Activated T-cell treated with anti-CD3 and anti-CD28 coated beads, Interleukin-2, amount 50 U/mL, for 24 hours (primary cell): ENCODE measurements at regions not wholly inside any gene's neighbourhood (a gene's known extent, or its start where the extent isn't known, plus 50 kb on each side); places are given as distances from the start of the nearest gene placed in this dataset.
"Not testable (repeated sequence)": the region's sequence is repeated elsewhere in the genome, so short reads cannot be mapped to it uniquely, and the experiment has no call there.

Experiments used
- DNase-seq: peaks from one replicate; pipeline ENCODE4 v3.0.0-alpha.2; 2020
- H3K27ac Mint-ChIP-seq: 2 replicates; pipeline ENCODE4 v1.8.0; 2020; ENCODE audit warnings: mild to moderate bottlenecking, mixed read lengths
- H3K27me3 Mint-ChIP-seq: 2 replicates; pipeline ENCODE4 v1.8.0; 2020; ENCODE audit warnings: mixed read lengths
- H3K36me3 Mint-ChIP-seq: 2 replicates; pipeline ENCODE4 v1.8.0; 2020; ENCODE audit warnings: low read depth, mixed read lengths
- H3K4me1 Mint-ChIP-seq: 2 replicates; pipeline ENCODE4 v1.8.0; 2020; ENCODE audit warnings: low read depth, mixed read lengths
- H3K4me3 Mint-ChIP-seq: 2 replicates; pipeline ENCODE4 v1.8.0; 2020; ENCODE audit warnings: mild to moderate bottlenecking, moderate library complexity, mixed read lengths
- H3K9me3 Mint-ChIP-seq: 2 replicates; pipeline ENCODE4 v1.8.0; 2020; ENCODE audit warnings: mixed read lengths

DNA sequence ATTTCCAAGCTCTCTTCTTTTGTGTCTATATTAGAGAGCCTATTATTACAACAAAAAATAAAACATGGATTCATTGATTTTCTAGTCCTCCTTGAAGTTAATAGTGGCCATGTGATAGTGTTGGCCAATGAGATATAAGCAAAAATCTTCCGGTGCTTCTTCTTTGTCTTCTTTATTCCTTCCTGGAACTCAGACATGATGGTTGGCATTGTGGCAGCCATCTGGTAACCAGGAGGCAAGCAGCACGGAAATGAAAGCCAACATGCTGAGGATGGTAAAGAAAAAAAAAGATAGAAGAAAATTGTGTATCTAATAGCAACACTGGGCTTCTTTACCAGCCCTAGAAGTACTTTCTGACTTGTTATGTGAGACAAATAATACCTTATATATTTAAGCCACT lies 50.8 kb upstream of the SEL1L start:
- no peak for DNase-seq
- Mint-ChIP-seq H3K27ac (no peak overlapping the region), H3K4me1 (no peaks in the 10 kb centered on the region), H3K27me3 (peaks cover 13% of the 10 kb centered on the region), H3K36me3 (no peaks in the 10 kb centered on the region), H3K9me3 (peaks cover 6% of the 10 kb centered on the region), H3K4me3 (no peak overlapping the region)

DNA sequence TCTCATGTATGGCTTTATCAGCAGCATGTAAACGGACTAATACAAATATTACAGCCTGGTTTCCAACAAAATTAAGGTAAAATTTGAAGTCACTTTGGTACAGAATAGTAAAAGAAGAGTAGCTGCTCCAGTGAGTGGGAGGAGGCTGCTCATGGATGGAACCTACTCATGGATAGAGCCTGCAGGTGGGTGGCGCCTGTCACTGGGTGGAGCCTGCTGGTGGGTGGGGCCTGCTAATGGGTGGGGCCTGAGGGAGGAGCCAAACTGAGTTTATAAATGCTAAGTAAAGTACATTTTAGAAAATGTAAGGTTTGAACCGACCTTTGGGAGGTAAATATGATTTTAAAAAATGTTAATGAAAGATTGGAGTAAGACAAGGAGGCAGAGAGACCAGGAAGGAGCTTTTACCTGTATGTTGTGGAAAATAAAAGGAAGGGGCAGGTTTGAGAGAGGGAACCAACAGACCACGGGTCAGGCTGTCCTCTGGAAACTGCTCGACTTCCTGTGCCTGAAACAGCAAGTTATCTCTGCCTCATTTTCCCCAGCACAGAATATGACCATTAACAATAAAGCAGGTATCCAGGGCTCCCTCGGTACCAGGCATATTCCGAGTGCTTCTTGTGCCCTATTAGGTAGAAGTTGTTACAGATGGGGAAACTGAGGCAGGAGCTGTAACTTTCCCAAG lies 55.9 kb upstream of the SEL1L start:
- Mint-ChIP-seq H3K27me3 (peaks cover 3% of the 10 kb centered on the region), H3K4me3 (no peak overlapping the region), H3K27ac (no peak overlapping the region), H3K4me1 (no peaks in the 10 kb centered on the region), H3K9me3 (no peaks in the 10 kb centered on the region), H3K36me3 (no peaks in the 10 kb centered on the region)
- DNase-seq: no peak

DNA sequence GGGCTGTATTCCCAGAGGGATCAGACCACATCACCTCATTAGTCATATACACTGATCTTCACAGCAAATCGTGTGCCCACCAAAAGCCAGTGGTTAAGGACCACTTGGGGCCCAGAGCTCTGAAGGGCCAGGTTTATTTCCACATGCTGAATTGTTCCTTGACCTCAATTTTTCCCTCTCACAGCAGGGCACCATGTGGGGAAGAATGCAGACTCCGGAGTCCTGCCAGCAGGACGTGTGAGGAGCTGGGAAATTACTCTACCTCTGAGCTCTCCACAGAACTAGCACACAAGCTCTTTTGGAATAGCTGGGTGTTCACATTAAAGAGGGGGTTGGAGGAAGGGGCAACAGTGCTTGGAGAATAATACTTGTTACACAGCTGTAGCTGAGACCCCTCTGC lies 57.6 kb upstream of the SEL1L start:
- H3K36me3 Mint-ChIP-seq: no peaks in the 10 kb centered on the region
- no peak for DNase-seq
- H3K27ac Mint-ChIP-seq: no peak overlapping the region
- H3K27me3 Mint-ChIP-seq: peaks cover 12% of the 10 kb centered on the region
- H3K4me3 Mint-ChIP-seq: no peak overlapping the region
- H3K4me1 Mint-ChIP-seq: no peaks in the 10 kb centered on the region
- no peaks in the 10 kb centered on the region for H3K9me3 Mint-ChIP-seq

DNA sequence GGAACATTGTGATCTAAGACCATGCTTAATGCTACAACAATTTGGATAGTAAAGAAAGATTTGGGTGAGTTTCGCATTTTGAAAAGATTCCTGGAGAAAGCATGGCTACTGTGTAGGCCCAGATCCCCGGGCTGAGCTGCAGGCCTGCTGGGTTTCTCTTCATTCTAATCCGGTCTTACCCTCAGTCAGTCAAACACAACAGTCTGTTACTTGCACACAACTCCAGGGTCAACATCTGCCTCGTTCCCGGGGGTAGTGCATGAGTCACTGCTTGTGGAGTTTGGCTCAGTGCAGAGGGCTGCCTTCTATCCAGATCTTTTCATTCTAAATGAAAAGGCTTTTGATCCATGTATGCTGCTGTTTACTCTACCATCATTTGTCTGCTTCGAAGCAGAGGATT lies 60.4 kb upstream of the SEL1L start:
- DNase-seq: no peak
- Mint-ChIP-seq H3K27me3 (peaks cover 17% of the 10 kb centered on the region), H3K9me3 (no peaks in the 10 kb centered on the region), H3K4me3 (no peak overlapping the region), H3K36me3 (no peaks in the 10 kb centered on the region), H3K4me1 (no peaks in the 10 kb centered on the region), H3K27ac (no peak overlapping the region)

DNA sequence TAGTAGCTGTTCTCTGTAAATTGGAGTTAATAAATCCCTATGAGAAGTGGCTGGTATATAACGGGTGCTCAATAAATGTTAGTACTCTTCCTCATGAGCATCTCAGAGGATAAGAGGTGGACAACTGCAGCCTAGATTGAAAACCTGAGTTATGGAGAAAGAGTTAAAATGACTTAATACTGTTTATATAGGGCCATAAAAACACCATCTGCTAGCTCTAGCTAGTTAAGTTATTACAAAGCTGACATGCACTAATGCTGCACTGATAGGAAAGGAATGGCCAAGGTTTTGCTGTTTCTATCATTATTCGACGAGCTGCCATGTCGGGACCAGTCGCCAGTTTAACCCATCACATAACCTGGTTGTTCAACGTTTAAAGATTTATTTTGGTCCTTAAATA lies 72.0 kb upstream of the SEL1L start:
- Mint-ChIP-seq H3K36me3 (no peaks in the 10 kb centered on the region), H3K4me1 (peaks cover 2% of the 10 kb centered on the region), H3K4me3 (no peak overlapping the region), H3K9me3 (no peaks in the 10 kb centered on the region), H3K27ac (no peak overlapping the region), H3K27me3 (peaks cover 8% of the 10 kb centered on the region)
- no peak for DNase-seq

DNA sequence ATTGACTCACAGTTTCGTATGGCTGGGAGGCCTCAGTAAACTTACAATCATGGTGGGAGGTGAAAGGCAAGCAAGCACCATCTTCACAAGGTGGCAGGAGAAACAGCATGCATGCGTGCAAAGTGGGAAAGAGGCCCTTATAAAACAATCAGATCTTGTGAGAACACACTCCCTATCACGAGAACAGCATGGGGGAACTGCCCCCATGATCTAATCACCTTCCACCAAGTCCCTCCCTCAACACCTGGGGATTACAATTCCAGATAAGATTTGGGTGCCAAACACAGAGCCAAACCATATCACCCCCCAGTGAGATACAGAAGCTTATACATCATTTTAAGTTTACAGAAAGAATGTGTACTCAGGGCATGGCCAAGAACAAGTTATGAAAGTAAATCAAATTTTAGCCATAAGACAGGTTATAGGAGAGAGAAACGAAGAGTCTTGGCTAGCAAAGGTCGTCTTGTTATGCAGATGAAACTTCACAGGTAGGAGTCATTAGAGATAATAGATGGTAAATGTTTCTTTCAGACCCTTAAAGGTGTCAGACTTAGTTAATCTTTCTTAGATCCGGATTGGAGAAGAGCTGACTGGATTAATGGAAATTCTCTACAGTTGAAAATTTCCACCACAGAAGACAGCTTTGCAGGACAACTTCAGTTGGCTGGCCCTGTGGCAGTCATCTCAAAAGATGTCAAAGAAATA lies 79.8 kb upstream of the SEL1L start:
- no peak for DNase-seq
- no peak overlapping the region for H3K4me3 Mint-ChIP-seq
- H3K36me3 Mint-ChIP-seq: no peaks in the 10 kb centered on the region
- no peak overlapping the region for H3K27ac Mint-ChIP-seq
- no peaks in the 10 kb centered on the region for H3K9me3 Mint-ChIP-seq
- peaks cover 2% of the 10 kb centered on the region for H3K4me1 Mint-ChIP-seq
- no peaks in the 10 kb centered on the region for H3K27me3 Mint-ChIP-seq

DNA sequence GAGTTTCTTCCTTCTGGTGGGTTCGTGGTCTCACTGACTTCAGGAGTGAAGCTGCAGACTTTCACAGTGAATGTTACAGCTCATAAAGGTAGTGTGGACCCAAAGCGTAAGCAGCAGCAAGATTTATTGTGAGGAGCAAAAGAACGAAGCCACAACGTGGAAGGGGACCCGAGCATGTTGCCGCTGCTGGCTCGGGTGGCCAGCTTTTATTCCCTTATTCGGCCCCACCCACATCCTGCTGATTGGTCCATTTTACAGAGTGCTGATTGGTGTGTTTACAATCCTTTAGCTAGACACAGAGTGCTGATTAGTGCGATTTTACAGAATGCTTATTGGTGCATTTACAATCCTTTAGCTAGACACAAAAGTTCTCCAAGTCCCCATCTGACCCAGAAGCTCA lies 80.6 kb upstream of the SEL1L start:
- H3K9me3 Mint-ChIP-seq, H3K4me3 Mint-ChIP-seq, DNase-seq, H3K36me3 Mint-ChIP-seq, H3K4me1 Mint-ChIP-seq, H3K27me3 Mint-ChIP-seq, H3K27ac Mint-ChIP-seq: not testable (repeated sequence)

DNA sequence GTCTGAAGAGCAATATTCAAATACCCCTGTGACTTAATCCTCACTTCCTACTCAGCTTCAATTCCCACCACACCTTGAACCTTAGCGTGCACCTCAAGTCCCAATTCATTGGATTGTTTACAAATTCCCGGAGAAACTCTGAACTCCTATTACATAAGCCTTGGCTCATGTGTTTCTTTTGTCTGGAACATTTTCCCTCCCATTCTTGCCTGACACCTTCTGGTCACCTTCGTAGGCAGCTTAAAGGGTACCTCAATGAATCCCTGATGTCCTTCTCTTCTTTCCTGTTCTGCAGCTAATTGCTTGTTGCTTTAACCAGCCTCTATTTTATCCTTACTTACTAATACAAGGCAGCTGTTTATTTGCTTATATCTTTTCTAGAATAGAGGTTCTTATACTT lies 85.0 kb upstream of the SEL1L start:
- no peak overlapping the region for H3K27ac Mint-ChIP-seq

DNA sequence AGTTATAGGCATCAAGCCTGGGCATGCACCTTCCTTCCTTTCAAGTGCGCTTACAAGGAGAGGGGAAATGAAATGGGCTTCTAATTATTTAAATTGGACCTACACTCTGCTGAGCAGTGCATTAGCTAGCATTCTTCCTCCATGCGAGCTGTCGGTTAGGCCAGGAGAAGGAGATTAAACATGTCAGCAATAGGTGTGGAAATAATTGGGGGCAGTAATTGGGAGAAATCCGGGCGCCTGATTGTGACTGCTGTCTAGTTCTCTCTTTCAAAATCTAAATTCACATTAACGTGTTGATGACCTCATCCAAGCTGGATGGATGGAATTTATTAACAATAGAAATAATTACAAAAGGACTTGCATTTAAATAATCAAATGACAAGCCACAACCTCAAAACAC lies 86.2 kb upstream of the SEL1L start:
- H3K9me3 Mint-ChIP-seq: no peaks in the 10 kb centered on the region
- DNase-seq: no peak
- H3K27ac Mint-ChIP-seq: no peak overlapping the region
- no peaks in the 10 kb centered on the region for H3K4me1 Mint-ChIP-seq
- H3K4me3 Mint-ChIP-seq: no peak overlapping the region
- no peaks in the 10 kb centered on the region for H3K36me3 Mint-ChIP-seq
- H3K27me3 Mint-ChIP-seq: peaks cover 8% of the 10 kb centered on the region

More for the DNA sequence above, 85.0 kb upstream of the SEL1L start:
- DNase-seq: no peak
- Mint-ChIP-seq H3K9me3 (no peaks in the 10 kb centered on the region), H3K4me3 (no peak overlapping the region), H3K27me3 (peaks cover 2% of the 10 kb centered on the region), H3K4me1 (no peaks in the 10 kb centered on the region), H3K36me3 (no peaks in the 10 kb centered on the region)

DNA sequence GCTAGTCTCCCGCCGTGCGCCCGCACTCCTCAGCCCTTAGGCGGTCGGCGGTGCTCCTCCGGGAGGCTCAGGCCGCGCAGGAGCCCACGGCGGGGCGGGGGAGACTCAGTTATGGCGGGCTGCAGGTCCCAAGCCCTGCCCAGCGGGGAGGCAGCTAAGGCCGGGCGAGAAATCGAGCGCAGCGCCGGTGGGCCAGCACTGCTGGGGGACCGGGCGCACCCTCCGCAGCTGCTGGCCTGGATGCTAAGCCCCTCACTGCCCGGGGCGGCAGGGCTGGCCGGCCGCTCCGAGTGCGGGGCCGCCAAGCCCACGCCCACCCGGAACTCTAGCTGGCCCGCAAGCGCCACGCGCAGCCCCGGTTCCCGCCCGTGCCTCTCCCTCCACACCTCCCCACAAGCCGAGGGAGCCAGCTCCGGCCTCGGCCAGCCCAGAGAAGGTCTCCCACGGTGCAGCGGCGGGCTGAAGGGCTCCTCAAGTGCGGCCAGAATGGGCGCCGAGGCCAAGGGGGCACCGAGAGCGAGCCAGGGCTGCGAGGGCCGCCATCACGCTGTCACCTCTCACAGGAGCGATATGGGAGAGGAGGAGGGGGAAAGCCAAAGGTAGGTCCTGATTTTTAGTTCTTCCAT lies 90.2 kb upstream of the SEL1L start:
- DNase-seq: not testable (repeated sequence)

DNA sequence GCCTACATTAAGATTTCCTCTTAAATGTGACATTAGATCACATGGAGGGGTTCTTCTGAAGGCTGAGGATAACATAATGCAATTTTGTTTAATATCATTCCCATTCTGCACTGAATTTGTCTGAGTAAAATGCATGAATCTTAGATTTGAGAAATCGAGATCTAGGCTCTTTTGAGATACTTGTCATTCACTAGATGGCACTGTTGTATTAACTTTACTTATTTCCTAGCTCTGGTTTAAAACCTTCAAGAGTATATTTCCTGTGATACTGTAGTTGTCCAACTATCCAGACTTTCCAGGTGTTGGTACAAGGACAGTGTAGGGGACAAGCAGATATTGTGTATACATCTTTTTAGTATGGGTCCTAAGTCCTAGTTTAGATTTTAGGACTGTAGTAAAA lies 91.7 kb upstream of the SEL1L start:
- Mint-ChIP-seq H3K4me1 (no peaks in the 10 kb centered on the region), H3K4me3 (no peak overlapping the region), H3K27me3 (peaks cover 6% of the 10 kb centered on the region), H3K36me3 (no peaks in the 10 kb centered on the region), H3K9me3 (no peaks in the 10 kb centered on the region), H3K27ac (no peak overlapping the region)
- DNase-seq: no peak

More for the DNA sequence above, 90.2 kb upstream of the SEL1L start:
- H3K27ac Mint-ChIP-seq, H3K36me3 Mint-ChIP-seq, H3K4me3 Mint-ChIP-seq, H3K27me3 Mint-ChIP-seq, H3K4me1 Mint-ChIP-seq, H3K9me3 Mint-ChIP-seq: not testable (repeated sequence)

DNA sequence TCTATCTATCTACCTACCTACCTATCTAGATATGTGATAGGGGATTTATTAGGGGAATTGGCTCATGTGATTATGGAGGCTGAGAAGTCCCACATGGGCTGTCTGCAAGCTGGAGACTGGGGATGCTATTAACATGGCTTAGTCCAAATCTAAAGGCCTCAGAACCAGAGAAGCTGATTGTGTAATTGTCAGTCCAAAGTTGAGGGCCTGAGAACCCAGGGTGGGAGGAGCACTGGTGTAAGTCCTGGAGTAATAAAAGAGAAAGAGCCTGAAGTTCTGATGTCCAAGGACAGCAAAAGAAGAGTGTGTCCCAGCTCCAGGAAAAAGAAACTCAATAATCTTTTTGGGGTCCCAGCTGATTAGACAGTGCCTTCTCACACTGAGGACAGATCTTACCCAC lies 98.5 kb upstream of the SEL1L start:
- no peaks in the 10 kb centered on the region for H3K36me3 Mint-ChIP-seq
- no peak overlapping the region for H3K27ac Mint-ChIP-seq
- no peak overlapping the region for H3K4me3 Mint-ChIP-seq
- no peak for DNase-seq
- no peaks in the 10 kb centered on the region for H3K9me3 Mint-ChIP-seq
- no peaks in the 10 kb centered on the region for H3K27me3 Mint-ChIP-seq
- H3K4me1 Mint-ChIP-seq: no peaks in the 10 kb centered on the region

DNA sequence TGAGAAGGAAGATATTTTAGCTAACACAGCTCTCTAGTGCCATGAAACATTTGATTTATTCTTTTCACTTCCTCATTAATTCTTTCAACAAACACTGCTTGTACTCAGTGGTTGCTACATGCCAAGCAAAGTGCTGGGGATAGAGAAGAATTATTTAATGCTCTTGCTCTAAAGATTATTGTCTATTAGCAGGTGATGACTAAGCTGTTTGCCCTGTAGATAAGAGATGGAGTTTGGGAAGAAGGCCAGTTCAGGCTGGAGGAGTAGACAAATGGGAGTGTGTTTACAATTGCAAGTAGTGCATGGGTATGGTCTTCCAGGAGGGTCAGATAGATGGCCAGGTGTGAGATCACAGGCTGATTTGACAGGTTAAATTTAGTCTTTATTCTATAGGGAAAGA lies 99.8 kb upstream of the SEL1L start:
- no peak overlapping the region for H3K27ac Mint-ChIP-seq
- no peaks in the 10 kb centered on the region for H3K4me1 Mint-ChIP-seq
- no peaks in the 10 kb centered on the region for H3K27me3 Mint-ChIP-seq
- no peak for DNase-seq
- H3K4me3 Mint-ChIP-seq: no peak overlapping the region
- no peaks in the 10 kb centered on the region for H3K36me3 Mint-ChIP-seq
- H3K9me3 Mint-ChIP-seq: no peaks in the 10 kb centered on the region

DNA sequence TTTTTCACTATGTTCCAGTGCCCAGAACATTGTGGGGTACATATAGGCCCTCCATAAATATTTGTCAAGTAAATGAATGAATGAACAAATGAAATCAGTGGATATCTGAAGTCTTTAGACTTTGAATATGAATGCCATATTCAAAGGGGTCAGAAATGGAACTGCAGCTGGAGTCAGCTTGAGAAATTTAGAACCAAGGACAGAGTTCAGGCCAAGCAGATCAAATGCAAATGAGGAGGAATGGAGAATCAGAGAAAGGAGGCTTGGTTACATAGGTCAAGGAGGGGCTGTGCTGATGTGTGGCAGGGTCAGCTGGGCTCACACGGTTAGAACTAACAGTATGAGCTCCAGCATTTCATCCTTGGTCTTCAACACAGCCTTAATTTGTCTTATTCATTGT lies 104.0 kb upstream of the SEL1L start:
- no peak for DNase-seq
- Mint-ChIP-seq H3K27ac (no peak overlapping the region), H3K4me3 (no peak overlapping the region)

DNA sequence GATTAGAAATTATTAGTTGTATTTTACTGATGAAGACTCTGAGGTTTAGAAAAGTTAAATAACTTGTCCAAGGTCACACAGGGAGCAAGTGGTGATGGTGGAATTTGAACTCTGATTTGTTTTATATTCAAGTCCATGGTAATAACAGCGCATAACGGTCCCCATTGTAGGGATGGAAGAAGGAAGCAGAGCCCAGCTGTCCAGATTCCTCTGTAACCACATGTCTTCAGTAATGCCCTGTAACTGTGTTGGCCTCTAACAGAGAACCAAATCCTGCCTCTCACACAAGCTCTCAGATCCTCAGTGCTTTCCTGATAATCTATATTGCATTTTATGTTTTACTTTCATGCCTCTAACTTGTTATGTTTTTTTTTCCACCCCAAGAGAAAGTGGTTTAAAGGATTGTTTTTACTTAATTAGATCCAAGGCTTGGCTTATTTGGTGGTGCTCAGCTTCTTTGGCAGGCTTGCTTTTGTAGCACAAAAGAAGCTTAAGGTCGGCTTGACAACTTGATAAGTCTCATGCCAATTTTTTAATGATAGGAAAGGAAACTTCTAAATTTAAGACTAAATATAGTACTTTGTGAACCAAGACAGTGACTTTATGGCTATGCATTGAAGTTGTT lies 105.1 kb upstream of the SEL1L start:
- Mint-ChIP-seq H3K4me1 (no peaks in the 10 kb centered on the region), H3K27ac (no peak overlapping the region), H3K27me3 (no peaks in the 10 kb centered on the region), H3K4me3 (no peak overlapping the region), H3K9me3 (no peaks in the 10 kb centered on the region), H3K36me3 (no peaks in the 10 kb centered on the region)
- DNase-seq: no peak

More for the DNA sequence above, 104.0 kb upstream of the SEL1L start:
- no peaks in the 10 kb centered on the region for H3K36me3 Mint-ChIP-seq
- H3K4me1 Mint-ChIP-seq: no peaks in the 10 kb centered on the region
- no peaks in the 10 kb centered on the region for H3K9me3 Mint-ChIP-seq
- no peaks in the 10 kb centered on the region for H3K27me3 Mint-ChIP-seq
